CD14-positive monocyte (primary cell): ENCODE measurements at regions not wholly inside any gene's neighbourhood (a gene's known extent, or its start where the extent isn't known, plus 50 kb on each side); places are given as distances from the start of the nearest gene placed in this dataset.

ENCODE experiments used
- DNase-seq, 3 donors: peaks; one replicate each; pipeline ENCODE4 v3.0.0-alpha.2; 2011 to 2022
- H2AFZ ChIP-seq: 2 replicates; pipeline ENCODE4 v1.6.0; 2012; ENCODE audit warnings: mild to moderate bottlenecking, low read depth, low read length, inconsistent platforms; ENCODE audit not compliant: insufficient read depth, poor library complexity, severe bottlenecking
- H3K27ac ChIP-seq, 2 donors: 1 replicate in 1 of 2; 2 replicates in 1 of 2; pipeline ENCODE4 v1.5.1; 2012 to 2013; ENCODE audit warnings: low read length in 2 of 2, control low read depth in 1 of 2, inconsistent platforms in 1 of 2, low read depth in 1 of 2, mild to moderate bottlenecking in 1 of 2
- H3K27me3 ChIP-seq, 2 donors: one replicate each; pipeline versions ENCODE4 v1.6.0 to v1.6.1; 2011 to 2013; ENCODE audit warnings: low read length in 2 of 2; ENCODE audit not compliant: control insufficient read depth in 2 of 2, insufficient read depth in 2 of 2
- H3K36me3 ChIP-seq, 2 donors: replicated peaks in 1 of 2; 1 replicate in 1 of 2; 2 replicates in 1 of 2; pipeline versions ENCODE4 v1.5.1 to v1.6.1; 2012 to 2013; ENCODE audit warnings: low read length in 2 of 2, control low read depth in 1 of 2, inconsistent platforms in 1 of 2, mild to moderate bottlenecking in 1 of 2; ENCODE audit not compliant: insufficient read depth in 2 of 2, control insufficient read depth in 1 of 2
- H3K4me1 ChIP-seq, 2 donors: 1 replicate in 1 of 2; 2 replicates in 1 of 2; pipeline versions ENCODE4 v1.5.1 to v1.6.1; 2012 to 2013; ENCODE audit warnings: low read length in 2 of 2, control low read depth in 1 of 2, inconsistent platforms in 1 of 2, mild to moderate bottlenecking in 1 of 2, moderate library complexity in 1 of 2; ENCODE audit not compliant: insufficient read depth in 2 of 2, control insufficient read depth in 1 of 2
- H3K4me2 ChIP-seq: replicated peaks from 2 replicates; pipeline ENCODE3; 2012; ENCODE audit warnings: low read length, moderate library complexity, mild to moderate bottlenecking; ENCODE audit not compliant: poor library complexity, severe bottlenecking; ENCODE audit errors: extremely low read depth
- H3K4me3 ChIP-seq, 3 experiments: fragments of 200-600 bp in 1 of 3; sonication (generic) in 1 of 3; replicated peaks in 1 of 3; 1 replicate in 2 of 3; 2 replicates in 1 of 3; pipeline ENCODE4 v1.5.1; 2011 to 2013; ENCODE audit warnings: low read length in 3 of 3, mild to moderate bottlenecking in 3 of 3, control low read depth in 2 of 3, low read depth in 2 of 3, inconsistent platforms in 1 of 3, moderate library complexity in 1 of 3
- H3K79me2 ChIP-seq: 2 replicates; pipeline ENCODE4 v1.6.0; 2012; ENCODE audit warnings: mild to moderate bottlenecking, control low read depth, inconsistent platforms, low read length, moderate library complexity; ENCODE audit not compliant: insufficient read depth
- H3K9ac ChIP-seq: 2 replicates; pipeline ENCODE4 v1.6.0; 2017; ENCODE audit warnings: low read length, mild to moderate bottlenecking; ENCODE audit not compliant: insufficient read depth, poor library complexity, severe bottlenecking
- H3K9me3 ChIP-seq, 2 donors: replicated peaks in 1 of 2; 1 replicate in 1 of 2; 2 replicates in 1 of 2; pipeline versions ENCODE4 v1.5.1 to v1.6.1; 2012 to 2013; ENCODE audit warnings: low read length in 2 of 2, control low read depth in 1 of 2; ENCODE audit not compliant: control insufficient read depth in 1 of 2, insufficient read depth in 1 of 2
- H4K20me1 ChIP-seq: 2 replicates; pipeline ENCODE4 v1.6.0; 2012; ENCODE audit warnings: mild to moderate bottlenecking, low read length, control low read depth, moderate library complexity; ENCODE audit not compliant: insufficient read depth
- H3K27ac Mint-ChIP-seq, 7 donors: one replicate each; pipeline ENCODE4 v1.8.0; 2020; ENCODE audit warnings: mild to moderate bottlenecking in 7 of 7, mixed read lengths in 7 of 7, moderate library complexity in 6 of 7, inconsistent platforms in 2 of 7
- H3K27me3 Mint-ChIP-seq, 3 donors: one replicate each; pipeline ENCODE4 v1.8.0; 2021 to 2022; ENCODE audit warnings: low read depth in 3 of 3, mild to moderate bottlenecking in 3 of 3, mixed read lengths in 3 of 3, moderate library complexity in 3 of 3, inconsistent platforms in 1 of 3
- H3K36me3 Mint-ChIP-seq, 2 donors: one replicate each; pipeline ENCODE4 v1.8.0; 2020; ENCODE audit warnings: mixed read lengths in 2 of 2, inconsistent platforms in 1 of 2, mild to moderate bottlenecking in 1 of 2
- H3K4me1 Mint-ChIP-seq: one replicate; pipeline ENCODE4 v1.8.0; 2020; ENCODE audit warnings: mild to moderate bottlenecking, mixed read lengths
- H3K4me3 Mint-ChIP-seq, 2 donors: one replicate each; pipeline ENCODE4 v1.8.0; 2020; ENCODE audit warnings: mild to moderate bottlenecking in 2 of 2, mixed read lengths in 2 of 2, moderate library complexity in 1 of 2
- H3K9me3 Mint-ChIP-seq, 7 donors: one replicate each; pipeline ENCODE4 v1.8.0; 2020 to 2022; ENCODE audit warnings: mixed read lengths in 7 of 7, mild to moderate bottlenecking in 6 of 7, moderate library complexity in 6 of 7, inconsistent platforms in 2 of 7
- WGBS: methylation state at CpG from one replicate; pipeline ENCODE4 v1.1.5; 2013; ENCODE audit warnings: missing lambda C conversion rate; ENCODE audit not compliant: insufficient coverage; 5-methylcytosine and 5-hydroxymethylcytosine counted together
- intact Hi-C, 2 donors: fragments of 100-400 bp; cut with micrococcal nuclease; formaldehyde crosslinking; loops; one replicate each; pipeline versions ENCODE4 v1.15.0 to v1.15.1; 2023
- TF ChIP-seq, protein P1 (sequence below): fragments of 200-600 bp; IDR thresholded peaks from one replicate; pipeline ENCODE4 v1.8.0; 2022; ENCODE audit warnings: antibody characterized with exemption, mild to moderate bottlenecking

DNA sequence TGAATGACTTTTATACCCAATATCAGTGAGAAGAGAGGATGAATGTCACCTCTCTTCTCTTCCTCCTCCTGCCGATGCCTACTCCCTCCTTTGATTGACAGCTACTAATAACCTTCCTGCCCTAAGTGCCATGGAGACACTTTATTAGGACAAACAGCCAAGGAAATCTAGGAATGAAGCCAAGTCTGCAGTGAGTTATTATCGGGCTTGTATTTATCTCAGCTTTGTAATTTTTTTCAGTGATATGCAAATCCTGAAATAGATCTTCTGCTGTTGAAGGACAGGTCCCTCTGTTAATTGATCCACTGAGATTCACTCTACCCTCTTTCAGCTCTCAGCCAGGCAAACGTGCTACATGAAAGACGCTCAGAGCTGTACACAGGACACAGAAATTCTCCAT lies 686.7 kb downstream of the TMEM182 start:
- no peak overlapping the region for H3K4me3 ChIP-seq
- H3K9me3 Mint-ChIP-seq, result peaks cover 0 to 3% (median 0%) of the 10 kb centered on the region in 7 donors
- TF ChIP-seq, protein P1, sequence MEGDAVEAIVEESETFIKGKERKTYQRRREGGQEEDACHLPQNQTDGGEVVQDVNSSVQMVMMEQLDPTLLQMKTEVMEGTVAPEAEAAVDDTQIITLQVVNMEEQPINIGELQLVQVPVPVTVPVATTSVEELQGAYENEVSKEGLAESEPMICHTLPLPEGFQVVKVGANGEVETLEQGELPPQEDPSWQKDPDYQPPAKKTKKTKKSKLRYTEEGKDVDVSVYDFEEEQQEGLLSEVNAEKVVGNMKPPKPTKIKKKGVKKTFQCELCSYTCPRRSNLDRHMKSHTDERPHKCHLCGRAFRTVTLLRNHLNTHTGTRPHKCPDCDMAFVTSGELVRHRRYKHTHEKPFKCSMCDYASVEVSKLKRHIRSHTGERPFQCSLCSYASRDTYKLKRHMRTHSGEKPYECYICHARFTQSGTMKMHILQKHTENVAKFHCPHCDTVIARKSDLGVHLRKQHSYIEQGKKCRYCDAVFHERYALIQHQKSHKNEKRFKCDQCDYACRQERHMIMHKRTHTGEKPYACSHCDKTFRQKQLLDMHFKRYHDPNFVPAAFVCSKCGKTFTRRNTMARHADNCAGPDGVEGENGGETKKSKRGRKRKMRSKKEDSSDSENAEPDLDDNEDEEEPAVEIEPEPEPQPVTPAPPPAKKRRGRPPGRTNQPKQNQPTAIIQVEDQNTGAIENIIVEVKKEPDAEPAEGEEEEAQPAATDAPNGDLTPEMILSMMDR, result no peak
- no peak overlapping the region for H3K27ac Mint-ChIP-seq
- H3K4me1 ChIP-seq, result no peaks in the 10 kb centered on the region
- H2AFZ ChIP-seq, result no peak overlapping the region
- H3K79me2 ChIP-seq, result no peaks in the 10 kb centered on the region
- H3K9me3 ChIP-seq, result no peaks in the 10 kb centered on the region
- no peak overlapping the region for H3K27ac ChIP-seq
- no peaks in the 10 kb centered on the region for H3K27me3 ChIP-seq
- DNase-seq, result no peak
- H3K4me1 Mint-ChIP-seq, result no peaks in the 10 kb centered on the region
- no peaks in the 10 kb centered on the region for H3K36me3 ChIP-seq
- H3K4me2 ChIP-seq, result no peak overlapping the region
- no peaks in the 10 kb centered on the region for H3K36me3 Mint-ChIP-seq
- H4K20me1 ChIP-seq, result no peaks in the 10 kb centered on the region
- no peaks in the 10 kb centered on the region for H3K27me3 Mint-ChIP-seq
- intact Hi-C loops, result no loop called here
- 66% methylated on average over 2 of the region's 4 CpGs for WGBS
- no peak overlapping the region for H3K9ac ChIP-seq
- no peak overlapping the region for H3K4me3 Mint-ChIP-seq

DNA sequence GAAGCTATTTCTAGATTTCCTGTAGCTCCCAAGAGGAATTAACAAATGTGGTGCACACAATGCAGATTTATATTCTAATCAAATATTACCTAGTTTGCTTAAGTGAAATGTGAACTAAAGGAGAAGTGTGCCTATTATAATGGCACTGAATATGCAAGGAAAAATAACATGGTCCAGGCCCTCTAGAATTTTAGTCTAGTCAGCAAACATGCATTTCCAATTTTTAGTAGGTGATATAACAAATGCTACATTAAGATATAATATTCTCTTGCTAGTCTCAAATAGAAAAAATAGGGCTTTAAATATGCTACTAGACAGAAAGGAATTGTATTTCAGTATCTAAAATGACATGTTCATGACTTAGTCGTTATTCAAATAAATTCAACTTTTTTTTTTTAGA lies 689.5 kb downstream of the TMEM182 start:
- H3K36me3 ChIP-seq, result no peaks in the 10 kb centered on the region
- no peak overlapping the region for H3K27ac Mint-ChIP-seq
- no peak overlapping the region for H3K4me3 ChIP-seq
- H2AFZ ChIP-seq, result no peak overlapping the region
- peaks cover 0 to 3% (median 0%) of the 10 kb centered on the region in 7 donors for H3K9me3 Mint-ChIP-seq
- intact Hi-C loops, result no loop called here
- no peaks in the 10 kb centered on the region for H3K79me2 ChIP-seq
- no peak overlapping the region for H3K4me3 Mint-ChIP-seq
- H3K27ac ChIP-seq, result no peak overlapping the region
- DNase-seq, result no peak
- WGBS, result no CpG with 5 or more reads among the region's 1 CpG
- no peaks in the 10 kb centered on the region for H3K36me3 Mint-ChIP-seq
- H3K9me3 ChIP-seq, result no peaks in the 10 kb centered on the region
- H3K4me1 Mint-ChIP-seq, result no peaks in the 10 kb centered on the region
- H4K20me1 ChIP-seq, result no peaks in the 10 kb centered on the region
- TF ChIP-seq, protein P1, result no peak
- no peaks in the 10 kb centered on the region for H3K27me3 ChIP-seq
- H3K4me1 ChIP-seq, result no peaks in the 10 kb centered on the region
- no peak overlapping the region for H3K9ac ChIP-seq
- H3K4me2 ChIP-seq, result no peak overlapping the region
- no peaks in the 10 kb centered on the region for H3K27me3 Mint-ChIP-seq
